Mesenteric fat pad (tissue), 1 donor: ENCODE measurements at regions not wholly inside any gene's neighbourhood (a gene's known extent, or its start where the extent isn't known, plus 50 kb on each side); places are given as distances from the start of the nearest gene placed in this dataset.

Experiments used
- DNase-seq: peaks from one replicate; pipeline ENCODE4 v3.0.0-alpha.2; 2020; ENCODE audit warnings: low spot score
- donor health status: DM: yes; HTN: yes; CAD: no.

GRCh38 chr4:180617196-180617595, 1626.0 kb upstream of the TENM3 start:
- DNase-seq, result no peak

- no peak for DNase-seq
Measured at GRCh38 chr4:180618396-180618795, 1624.8 kb upstream of the TENM3 start.

GRCh38 chr4:180619440-180619839, 1623.8 kb upstream of the TENM3 start:
- DNase-seq, result no peak

GRCh38 chr4:180622254-180622653, 1620.9 kb upstream of the TENM3 start:
- no peak for DNase-seq

GRCh38 chr4:180625653-180626052, 1617.5 kb upstream of the TENM3 start:
- no peak for DNase-seq

- DNase-seq, result no peak
Measured at GRCh38 chr4:180630012-180630665, 1613.1 kb upstream of the TENM3 start.

GRCh38 chr4:180634306-180634705, 1608.9 kb upstream of the TENM3 start:
- DNase-seq, result no peak

- no peak for DNase-seq
Measured at GRCh38 chr4:180635281-180635680, 1607.9 kb upstream of the TENM3 start.

GRCh38 chr4:180636696-180637404, 1606.4 kb upstream of the TENM3 start:
- DNase-seq, result no peak

GRCh38 chr4:180637616-180638015, 1605.6 kb upstream of the TENM3 start:
- no peak for DNase-seq

- no peak for DNase-seq
Measured at GRCh38 chr4:180640193-180640592, 1603.0 kb upstream of the TENM3 start.

GRCh38 chr4:180641495-180641894, 1601.7 kb upstream of the TENM3 start:
- no peak for DNase-seq

- DNase-seq, result no peak
Measured at GRCh38 chr4:180642732-180643131, 1600.5 kb upstream of the TENM3 start.

GRCh38 chr4:180650273-180650672, 1592.9 kb upstream of the TENM3 start:
- no peak for DNase-seq

- DNase-seq, result no peak
Measured at GRCh38 chr4:180652533-180652932, 1590.7 kb upstream of the TENM3 start.

- no peak for DNase-seq
Measured at GRCh38 chr4:180655886-180656285, 1587.3 kb upstream of the TENM3 start.

- DNase-seq, result no peak
Measured at GRCh38 chr4:180657881-180658280, 1585.3 kb upstream of the TENM3 start.

GRCh38 chr4:180664766-180665368, 1578.3 kb upstream of the TENM3 start:
- DNase-seq, result no peak

- no peak for DNase-seq
Measured at GRCh38 chr4:180665481-180665880, 1577.7 kb upstream of the TENM3 start.

GRCh38 chr4:180665994-180666824, 1577.0 kb upstream of the TENM3 start:
- no peak for DNase-seq

- DNase-seq, result no peak
Measured at GRCh38 chr4:180668732-180669131, 1574.5 kb upstream of the TENM3 start.

GRCh38 chr4:180669680-180670079, 1573.5 kb upstream of the TENM3 start:
- DNase-seq, result no peak
